ENCODE measurements at regions not wholly inside any gene's neighbourhood (a gene's known extent, or its start where the extent isn't known, plus 50 kb on each side); places are given as distances from the start of the nearest gene placed in this dataset.

DNA sequence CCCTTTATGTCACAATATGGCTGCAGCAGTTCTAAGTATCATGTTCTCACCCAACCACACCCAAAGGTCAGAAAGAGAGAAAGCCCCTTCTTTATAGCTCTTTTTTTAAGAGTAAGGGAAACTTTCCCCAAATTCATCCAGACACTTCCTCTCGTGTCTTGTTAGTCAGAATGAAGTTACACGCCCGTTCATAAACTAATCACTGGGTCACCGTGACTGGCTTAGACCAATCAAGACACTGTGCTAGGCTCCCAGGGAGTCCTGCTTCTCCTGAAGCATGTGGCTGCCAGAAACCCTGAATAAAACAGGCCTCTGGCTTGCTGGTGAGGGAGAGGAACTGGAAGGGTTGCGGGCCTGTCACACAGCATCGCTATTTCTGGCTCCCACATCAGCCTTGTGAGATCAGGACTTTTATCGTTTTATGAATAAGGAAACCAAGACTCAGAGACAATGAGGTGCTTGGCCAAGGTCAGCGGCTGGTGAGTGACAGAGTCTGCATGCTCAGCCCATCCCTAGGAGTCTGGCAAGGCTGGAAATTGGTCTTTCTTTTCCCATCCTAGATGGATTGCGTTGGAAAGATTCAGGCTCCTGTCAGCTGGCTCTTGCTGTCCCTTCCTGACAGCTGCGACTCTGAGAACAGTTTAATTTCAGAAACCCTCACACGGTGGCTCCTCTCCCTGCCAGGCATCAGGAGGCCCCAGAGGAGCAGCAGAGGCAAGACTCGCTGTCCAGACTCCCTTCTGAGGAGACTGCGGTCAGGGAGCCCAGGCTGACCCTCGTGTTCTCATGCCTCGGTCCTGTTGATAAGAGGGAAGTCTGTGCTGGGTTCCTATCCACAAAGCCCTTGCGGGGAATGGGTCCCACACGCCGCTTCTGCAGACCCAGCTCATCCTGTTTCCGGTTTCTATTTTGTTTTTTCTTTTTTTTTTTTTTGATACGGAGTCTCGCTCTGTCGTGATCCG, 104.5 kb upstream of the TAF1B start:
- Histone ChIP-seq H3K27ac (ENCODE audit: low read length) (no peak overlapping the region), H3K9ac (ENCODE audit: low read length) (no peak overlapping the region), H3K9me3 (ENCODE audit: low read length) (0 out of 2 replicates have a peak, but pooled peaks cover 4% of the 10 kb centered on the region), H4K20me1 (ENCODE audit: low read length) (no peaks in the 10 kb centered on the region), H3K9me2 (replicated peaks; ENCODE audit: low read length) (no peaks in the 10 kb centered on the region), H3K4me1 (ENCODE audit: insufficient read depth, low read length) (no peaks in the 10 kb centered on the region), H3K36me3 (ENCODE audit: low read depth, low read length) (no peaks in the 10 kb centered on the region), H3K79me2 (ENCODE audit: low read length) (no peaks in the 10 kb centered on the region), H3K4me2 (ENCODE audit: low read length) (no peak overlapping the region), H2AFZ (ENCODE audit: low read length) (no peak overlapping the region), H3K27me3 (ENCODE audit: low read length) (no peaks in the 10 kb centered on the region), H3K4me3 (ENCODE audit: low read length) (no peak overlapping the region), H3F3A (ENCODE audit: low read length, unreplicated experiment) (no peaks in the 10 kb centered on the region)
- no peak for ATAC-seq
- TF ChIP-seq, protein P1, sequence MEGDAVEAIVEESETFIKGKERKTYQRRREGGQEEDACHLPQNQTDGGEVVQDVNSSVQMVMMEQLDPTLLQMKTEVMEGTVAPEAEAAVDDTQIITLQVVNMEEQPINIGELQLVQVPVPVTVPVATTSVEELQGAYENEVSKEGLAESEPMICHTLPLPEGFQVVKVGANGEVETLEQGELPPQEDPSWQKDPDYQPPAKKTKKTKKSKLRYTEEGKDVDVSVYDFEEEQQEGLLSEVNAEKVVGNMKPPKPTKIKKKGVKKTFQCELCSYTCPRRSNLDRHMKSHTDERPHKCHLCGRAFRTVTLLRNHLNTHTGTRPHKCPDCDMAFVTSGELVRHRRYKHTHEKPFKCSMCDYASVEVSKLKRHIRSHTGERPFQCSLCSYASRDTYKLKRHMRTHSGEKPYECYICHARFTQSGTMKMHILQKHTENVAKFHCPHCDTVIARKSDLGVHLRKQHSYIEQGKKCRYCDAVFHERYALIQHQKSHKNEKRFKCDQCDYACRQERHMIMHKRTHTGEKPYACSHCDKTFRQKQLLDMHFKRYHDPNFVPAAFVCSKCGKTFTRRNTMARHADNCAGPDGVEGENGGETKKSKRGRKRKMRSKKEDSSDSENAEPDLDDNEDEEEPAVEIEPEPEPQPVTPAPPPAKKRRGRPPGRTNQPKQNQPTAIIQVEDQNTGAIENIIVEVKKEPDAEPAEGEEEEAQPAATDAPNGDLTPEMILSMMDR (conservative IDR thresholded peaks at IDR 0.05; ENCODE audit: low read depth, low read length), result no peak
- TF ChIP-seq EZH2phosphoT487 (IDR thresholded peaks at IDR 0.05; ENCODE audit: borderline replicate concordance, low read length) (no peak), EZH2 (IDR thresholded peaks at IDR 0.05; ENCODE audit: low read length, unreplicated experiment) (no peak)
- intact Hi-C loops (cut with micrococcal nuclease), result no loop called here
- DNase-seq, result no peak
- ChIA-PET CTCF (interaction anchor here (0.6 kb wide), 1 partner anchor 32 kb away, joined by 3 read pairs; no protein-coding TSS in a partner anchor), POLR2A (ENCODE audit: unreplicated experiment) (no interaction called here)
- BruUV-seq (replicated peaks), result no TSS peak

DNA sequence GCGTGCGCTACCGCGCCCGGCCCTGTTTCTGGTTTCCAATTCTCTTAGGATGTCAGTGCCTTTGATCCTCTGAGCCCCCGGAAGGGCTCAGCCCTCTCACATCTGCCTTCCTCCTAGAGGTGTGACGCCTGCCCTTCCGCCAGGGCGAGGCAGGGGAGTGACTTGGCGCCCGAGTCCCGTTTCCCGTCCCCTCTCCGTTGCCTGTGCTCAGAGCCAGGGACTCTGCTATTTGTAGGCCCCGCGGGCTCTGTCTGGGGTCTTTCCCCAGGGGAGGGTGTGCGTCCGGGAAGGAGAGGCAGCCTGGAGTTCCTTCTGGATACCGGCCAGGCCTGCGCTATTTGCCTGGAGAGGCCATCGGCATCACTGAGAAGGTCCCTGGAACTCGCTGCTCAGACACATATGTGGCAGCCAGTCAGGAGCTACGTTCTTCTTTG, 103.7 kb upstream of the TAF1B start:
- Histone ChIP-seq H3K4me2 (ENCODE audit: low read length) (no peak overlapping the region), H3K9me3 (ENCODE audit: low read length) (no peaks in the 10 kb centered on the region), H3K4me1 (ENCODE audit: insufficient read depth, low read length) (no peaks in the 10 kb centered on the region), H3F3A (ENCODE audit: low read length, unreplicated experiment) (no peaks in the 10 kb centered on the region), H3K9me2 (replicated peaks; ENCODE audit: low read length) (no peaks in the 10 kb centered on the region), H3K79me2 (ENCODE audit: low read length) (no peaks in the 10 kb centered on the region), H3K27ac (ENCODE audit: low read length) (no peak overlapping the region), H3K36me3 (ENCODE audit: low read depth, low read length) (no peaks in the 10 kb centered on the region), H3K9ac (ENCODE audit: low read length) (no peak overlapping the region), H2AFZ (ENCODE audit: low read length) (no peak overlapping the region), H3K27me3 (ENCODE audit: low read length) (no peaks in the 10 kb centered on the region), H4K20me1 (ENCODE audit: low read length) (no peaks in the 10 kb centered on the region), H3K4me3 (ENCODE audit: low read length) (no peak overlapping the region)
- TF ChIP-seq EZH2 (IDR thresholded peaks at IDR 0.05; ENCODE audit: low read length, unreplicated experiment) (no peak), EZH2phosphoT487 (IDR thresholded peaks at IDR 0.05; ENCODE audit: borderline replicate concordance, low read length) (no peak)
- TF ChIP-seq, protein P1 (conservative IDR thresholded peaks at IDR 0.05; ENCODE audit: low read depth, low read length), result no peak
- DNase-seq (no peak), ATAC-seq (no peak)
- intact Hi-C loops (cut with micrococcal nuclease), result no loop called here
- CTCF ChIA-PET, result no interaction called here
- BruUV-seq (replicated peaks), result no TSS peak
- POLR2A ChIA-PET (ENCODE audit: unreplicated experiment), result no interaction called here
